ENCODE measurements at regions not wholly inside any gene's neighbourhood (a gene's known extent, or its start where the extent isn't known, plus 50 kb on each side); places are given as distances from the start of the nearest gene placed in this dataset.

GRCh38 chr11:10927538-10927937 lies 69.7 kb upstream of the ZBED5 start:
- TF ChIP-seq CTCF (IDR thresholded peaks at IDR 0.05 in 2 of 3, conservative IDR thresholded peaks at IDR 0.05 in 1 of 3; ENCODE audit: borderline replicate concordance in 1 of 3, insufficient read depth in 1 of 3, low read depth in 2 of 3, low read length in 2 of 3): no peak
- TF ChIP-seq POLR2A (IDR thresholded peaks at IDR 0.05; ENCODE audit: borderline replicate concordance, extremely low read depth, insufficient read depth, insufficient read length): no peak
- TF ChIP-seq RAD21 (IDR thresholded peaks at IDR 0.05; ENCODE audit: low read depth): no peak
- no peak for TF ChIP-seq EZH2phosphoT487 (IDR thresholded peaks at IDR 0.05; ENCODE audit: borderline replicate concordance)
- TF ChIP-seq ZNF274 (IDR thresholded peaks at IDR 0.05; ENCODE audit: low read depth, low read length): no peak
- no peak for TF ChIP-seq JUND (IDR thresholded peaks at IDR 0.05)
- no peak for TF ChIP-seq EZH2 (IDR thresholded peaks at IDR 0.05)

Measured in HCT116 (cell line).